ENCODE measurements at regions not wholly inside any gene's neighbourhood (a gene's known extent, or its start where the extent isn't known, plus 50 kb on each side); places are given as distances from the start of the nearest gene placed in this dataset.

- no peak overlapping the region for H3K4me3 ChIP-seq (ENCODE audit: low read depth in 1 of 3, low read length in 3 of 3)
- H3K4me1 ChIP-seq (ENCODE audit: control insufficient read depth in 4 of 4, insufficient read depth in 4 of 4, low read length in 3 of 4) = peaks cover 2 to 15% (median 9%) of the 10 kb centered on the region in 4 donors
- TF ChIP-seq EGR1 (IDR thresholded peaks at IDR 0.05; ENCODE audit: low read depth in 2 of 2) (no peak), YY1 (IDR thresholded peaks at IDR 0.05) (no peak), NR2F2 (IDR thresholded peaks at IDR 0.05) (no peak), HNF4G (IDR thresholded peaks at IDR 0.05) (no peak), GABPA (IDR thresholded peaks at IDR 0.05 in 1 of 2, conservative IDR thresholded peaks at IDR 0.05 in 1 of 2) (no peak), TAF1 (conservative IDR thresholded peaks at IDR 0.05) (no peak), HNF4A (conservative IDR thresholded peaks at IDR 0.05) (no peak), RXRA (IDR thresholded peaks at IDR 0.05) (no peak), REST (IDR thresholded peaks at IDR 0.05) (no peak), SP1 (IDR thresholded peaks at IDR 0.05) (no peak), FOXA1 (IDR thresholded peaks at IDR 0.05) (no peak), ZBTB33 (IDR thresholded peaks at IDR 0.05) (no peak), JUND (IDR thresholded peaks at IDR 0.05) (no peak), FOXA2 (IDR thresholded peaks at IDR 0.05) (no peak), MAX (IDR thresholded peaks at IDR 0.05) (no peak)
- H3K9ac ChIP-seq (ENCODE audit: low read depth in 1 of 2, low read length in 2 of 2) = no peak overlapping the region
- DNase-seq (ENCODE audit: low spot score) = no peak
- no peaks in the 10 kb centered on the region for H3K36me3 ChIP-seq (ENCODE audit: control insufficient read depth in 4 of 4, insufficient read depth in 3 of 4, low read depth in 1 of 4, low read length in 3 of 4)
- no peak overlapping the region for H3K27ac ChIP-seq (ENCODE audit: low read depth in 1 of 2, low read length in 2 of 2)
- no peaks in the 10 kb centered on the region for H3K27me3 ChIP-seq (ENCODE audit: control insufficient read depth in 4 of 4, insufficient read depth in 4 of 4, low read length in 3 of 4)
- WGBS = 87% methylated on average over 2 of the region's 2 CpGs
- no peaks in the 10 kb centered on the region for H3K9me3 ChIP-seq (ENCODE audit: control insufficient read depth in 4 of 4, low read length in 3 of 4)
These were observed 153.8 kb upstream of the KRR1 start for GRCh38 chr12:75665216-75665615.

DNA sequence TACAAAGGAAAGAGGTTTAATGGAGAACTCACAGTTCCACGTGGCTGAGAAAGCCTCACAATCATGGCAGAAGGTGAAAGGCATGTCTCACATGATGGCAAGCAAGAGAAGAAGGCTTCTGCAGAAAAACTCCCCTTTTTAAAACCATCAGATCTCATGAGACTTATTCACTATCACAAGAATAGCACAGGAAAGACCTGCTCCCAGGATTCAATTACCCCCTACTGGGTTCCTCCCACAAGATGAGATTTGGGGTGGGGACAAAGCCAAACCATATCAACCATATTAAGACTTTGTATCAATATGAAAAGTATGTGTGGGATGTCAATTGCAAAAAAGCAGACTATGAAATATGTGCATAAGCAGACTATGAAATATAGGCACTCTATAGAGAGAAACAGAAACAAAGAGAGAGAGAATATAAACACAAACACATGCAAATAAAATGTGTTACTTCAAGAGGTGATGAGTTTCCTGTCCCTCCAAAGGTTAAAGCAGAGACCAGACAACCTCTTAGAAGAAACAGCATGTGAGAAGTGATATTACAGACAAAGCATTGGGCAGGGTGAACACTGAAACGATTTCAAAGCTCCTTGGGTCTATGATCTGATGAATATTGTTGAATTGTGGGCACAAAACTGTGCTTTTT is 151.2 kb upstream of the KRR1 start:
- TF ChIP-seq FOXA1 (IDR thresholded peaks at IDR 0.05) = no peak
- TF ChIP-seq RAD21 (IDR thresholded peaks at IDR 0.05) = no peak
- TF ChIP-seq FOXA2 (IDR thresholded peaks at IDR 0.05) = no peak
- no peak for TF ChIP-seq HNF4G (IDR thresholded peaks at IDR 0.05)
- TF ChIP-seq RXRA (IDR thresholded peaks at IDR 0.05) = no peak
- no peak for TF ChIP-seq JUND (IDR thresholded peaks at IDR 0.05)
- TF ChIP-seq REST (IDR thresholded peaks at IDR 0.05) = no peak
- TF ChIP-seq YY1 (IDR thresholded peaks at IDR 0.05) = no peak
- no peak for TF ChIP-seq HNF4A (conservative IDR thresholded peaks at IDR 0.05)
- no peak overlapping the region for H3K9ac ChIP-seq (ENCODE audit: low read depth in 1 of 2, low read length in 2 of 2)
- DNase-seq (ENCODE audit: low spot score) = no peak
- no peak overlapping the region for H3K4me3 ChIP-seq (ENCODE audit: low read depth in 1 of 3, low read length in 3 of 3)
- no peaks in the 10 kb centered on the region for H3K27me3 ChIP-seq (ENCODE audit: control insufficient read depth in 4 of 4, insufficient read depth in 4 of 4, low read length in 3 of 4)
- H3K9me3 ChIP-seq (ENCODE audit: control insufficient read depth in 4 of 4, low read length in 3 of 4) = no peaks in the 10 kb centered on the region
- no peaks in the 10 kb centered on the region for H3K36me3 ChIP-seq (ENCODE audit: control insufficient read depth in 4 of 4, insufficient read depth in 3 of 4, low read depth in 1 of 4, low read length in 3 of 4)
- H3K4me1 ChIP-seq (ENCODE audit: control insufficient read depth in 4 of 4, insufficient read depth in 4 of 4, low read length in 3 of 4) = peaks cover 2 to 15% (median 9%) of the 10 kb centered on the region in 4 donors
- H3K27ac ChIP-seq (ENCODE audit: low read depth in 1 of 2, low read length in 2 of 2) = no peak overlapping the region
- WGBS = 87% methylated on average over 2 of the region's 2 CpGs

Measured in liver (tissue), 7 donors.